ENCODE measurements at regions not wholly inside any gene's neighbourhood (a gene's known extent, or its start where the extent isn't known, plus 50 kb on each side); places are given as distances from the start of the nearest gene placed in this dataset.
"Not testable (repeated sequence)": the region's sequence is repeated elsewhere in the genome, so short reads cannot be mapped to it uniquely, and the experiment has no call there.

DNA sequence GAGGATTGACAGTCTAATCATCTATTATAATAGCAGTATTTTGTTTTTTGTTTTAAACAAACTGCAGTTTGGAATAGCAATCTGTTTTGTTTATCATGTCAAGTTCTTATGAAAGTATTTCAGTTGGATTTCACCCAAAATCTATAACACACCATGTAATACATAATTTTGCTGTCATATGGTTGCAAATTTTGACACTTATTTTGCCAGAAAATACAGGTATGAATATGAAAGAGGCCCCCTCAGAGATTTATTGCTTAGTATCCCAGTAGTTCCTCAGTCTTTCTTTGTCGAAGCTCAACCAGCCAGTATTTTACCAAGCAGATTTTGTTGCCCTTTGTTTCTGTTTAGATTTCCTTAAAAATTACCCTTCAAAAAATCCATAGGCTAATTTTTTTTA, 317.5 kb upstream of the CXADR start:
- Histone ChIP-seq H3K27ac (ENCODE audit: low read length) (no peak overlapping the region), H3K9me3 (ENCODE audit: control insufficient read depth in 1 of 2, low read length in 2 of 2) (peaks cover 0 to 9% of the 10 kb centered on the region in 2 donors), H3K36me3 (ENCODE audit: control insufficient read depth in 1 of 2, insufficient read depth in 2 of 2, low read length in 2 of 2) (no peaks in the 10 kb centered on the region), H3K27me3 (ENCODE audit: low read depth, low read length) (no peaks in the 10 kb centered on the region), H3K4me3 (ENCODE audit: low read depth in 1 of 2, low read length in 2 of 2) (no peak overlapping the region), H3K4me1 (ENCODE audit: control insufficient read depth in 1 of 2, insufficient read depth in 2 of 2, low read length in 2 of 2) (peaks cover 0 to 11% of the 10 kb centered on the region in 2 donors)

DNA sequence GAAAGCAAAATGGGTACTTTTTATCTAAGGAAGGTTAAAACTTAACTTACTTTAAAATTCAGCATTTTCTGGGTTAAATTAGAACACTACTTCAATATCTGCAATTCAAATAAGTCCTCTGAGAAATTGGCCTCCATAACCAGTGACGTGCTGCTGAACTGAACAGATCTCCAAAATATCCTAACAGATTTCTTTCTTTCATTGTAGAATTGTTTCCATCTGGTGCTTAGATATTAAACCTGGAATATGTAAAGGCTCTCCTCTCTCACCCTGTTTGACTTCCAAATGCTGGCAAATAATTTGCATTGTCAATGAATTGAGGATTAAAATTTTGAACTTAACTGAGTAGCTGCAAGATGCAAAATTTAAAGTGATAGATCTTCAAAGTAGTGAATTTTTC, 316.9 kb upstream of the CXADR start:
- Histone ChIP-seq H3K4me1 (ENCODE audit: control insufficient read depth in 1 of 2, insufficient read depth in 2 of 2, low read length in 2 of 2) (peaks cover 0 to 11% of the 10 kb centered on the region in 2 donors), H3K27ac (ENCODE audit: low read length) (no peak overlapping the region), H3K27me3 (ENCODE audit: low read depth, low read length) (no peaks in the 10 kb centered on the region)

DNA sequence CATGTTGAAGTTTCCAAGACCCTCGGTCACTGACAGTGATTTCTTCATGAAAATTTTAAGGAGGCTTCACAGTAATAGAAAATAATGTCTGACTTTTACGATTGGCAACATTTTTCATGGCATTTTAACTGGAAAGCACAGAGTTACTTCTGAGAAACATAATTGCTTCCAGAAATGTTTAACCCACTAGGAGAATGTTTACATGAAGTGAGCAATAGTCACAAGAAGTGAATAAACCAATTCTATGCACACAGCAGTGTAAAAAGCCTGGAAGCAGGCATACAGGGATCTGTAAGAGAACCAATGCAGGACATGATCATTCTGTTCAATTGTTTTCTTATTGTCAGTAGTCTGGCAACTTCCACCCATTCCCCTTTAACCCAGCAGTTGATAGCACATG, 316.2 kb upstream of the CXADR start:
- Histone ChIP-seq H3K27ac (ENCODE audit: low read length) (no peak overlapping the region), H3K36me3 (ENCODE audit: control insufficient read depth in 1 of 2, insufficient read depth in 2 of 2, low read length in 2 of 2) (no peaks in the 10 kb centered on the region), H3K4me1 (ENCODE audit: control insufficient read depth in 1 of 2, insufficient read depth in 2 of 2, low read length in 2 of 2) (peaks cover 0 to 11% of the 10 kb centered on the region in 2 donors), H3K27me3 (ENCODE audit: low read depth, low read length) (no peaks in the 10 kb centered on the region), H3K9me3 (ENCODE audit: control insufficient read depth in 1 of 2, low read length in 2 of 2) (peaks cover 0 to under 1% of the 10 kb centered on the region in 2 donors), H3K4me3 (ENCODE audit: low read depth in 1 of 2, low read length in 2 of 2) (no peak overlapping the region)

More for the DNA sequence above, 316.9 kb upstream of the CXADR start:
- no peaks in the 10 kb centered on the region for H3K36me3 ChIP-seq (ENCODE audit: control insufficient read depth in 1 of 2, insufficient read depth in 2 of 2, low read length in 2 of 2)
- no peak overlapping the region for H3K4me3 ChIP-seq (ENCODE audit: low read depth in 1 of 2, low read length in 2 of 2)
- peaks cover 0 to 7% of the 10 kb centered on the region in 2 donors for H3K9me3 ChIP-seq (ENCODE audit: control insufficient read depth in 1 of 2, low read length in 2 of 2)

DNA sequence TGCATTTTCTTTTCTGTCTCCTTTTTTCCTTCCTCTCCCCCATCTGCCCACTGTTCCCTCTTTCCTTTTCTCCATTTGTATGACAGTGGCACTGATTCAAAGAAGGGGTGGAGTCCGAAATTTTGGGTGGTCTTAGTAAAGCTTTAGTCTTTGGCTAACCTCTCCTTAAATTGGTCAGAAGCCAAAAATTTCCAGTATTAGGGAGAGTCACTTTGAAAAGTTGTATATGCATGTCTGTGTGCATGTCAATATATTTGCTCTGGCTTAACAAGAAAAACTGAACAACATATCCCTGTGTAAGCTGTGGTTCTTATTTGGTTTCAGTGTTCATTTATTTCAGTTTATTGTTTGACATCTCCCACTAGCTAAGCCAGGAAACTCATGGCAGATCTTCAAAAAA, 314.8 kb upstream of the CXADR start:
- Histone ChIP-seq H3K27me3 (ENCODE audit: low read depth, low read length) (no peaks in the 10 kb centered on the region), H3K4me1 (ENCODE audit: control insufficient read depth in 1 of 2, insufficient read depth in 2 of 2, low read length in 2 of 2) (peaks cover 0 to 11% of the 10 kb centered on the region in 2 donors), H3K4me3 (ENCODE audit: low read depth in 1 of 2, low read length in 2 of 2) (no peak overlapping the region), H3K27ac (ENCODE audit: low read length) (peak overlapping the region; percentile 5), H3K9me3 (ENCODE audit: control insufficient read depth in 1 of 2, low read length in 2 of 2) (no peaks in the 10 kb centered on the region), H3K36me3 (ENCODE audit: control insufficient read depth in 1 of 2, insufficient read depth in 2 of 2, low read length in 2 of 2) (no peaks in the 10 kb centered on the region)

DNA sequence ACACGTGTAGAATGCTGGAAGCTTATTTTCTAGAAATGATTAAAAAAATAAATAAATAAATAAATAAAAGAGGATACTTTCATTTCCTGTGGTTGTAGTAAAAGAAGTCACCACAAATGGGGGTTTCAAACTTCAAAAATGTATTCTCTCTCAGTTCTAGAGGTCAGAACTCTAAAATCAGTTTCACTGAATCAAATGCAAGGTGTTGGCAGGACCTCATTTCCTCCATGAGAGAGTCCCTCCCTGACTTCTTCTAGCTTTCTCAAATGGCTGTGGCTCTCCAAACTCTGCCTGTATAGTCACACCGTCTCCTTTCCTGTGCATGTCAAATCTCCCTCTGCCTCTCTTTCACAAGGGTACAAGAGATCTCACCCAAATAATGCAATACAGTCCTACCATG, 312.6 kb upstream of the CXADR start:
- no peaks in the 10 kb centered on the region for H3K36me3 ChIP-seq (ENCODE audit: control insufficient read depth in 1 of 2, insufficient read depth in 2 of 2, low read length in 2 of 2)
- H3K4me3 ChIP-seq (ENCODE audit: low read depth in 1 of 2, low read length in 2 of 2), result no peak overlapping the region
- no peaks in the 10 kb centered on the region for H3K9me3 ChIP-seq (ENCODE audit: control insufficient read depth in 1 of 2, low read length in 2 of 2)
- no peak overlapping the region for H3K27ac ChIP-seq (ENCODE audit: low read length)
- H3K27me3 ChIP-seq (ENCODE audit: low read depth, low read length), result no peaks in the 10 kb centered on the region
- peaks cover 0 to 11% of the 10 kb centered on the region in 2 donors for H3K4me1 ChIP-seq (ENCODE audit: control insufficient read depth in 1 of 2, insufficient read depth in 2 of 2, low read length in 2 of 2)

DNA sequence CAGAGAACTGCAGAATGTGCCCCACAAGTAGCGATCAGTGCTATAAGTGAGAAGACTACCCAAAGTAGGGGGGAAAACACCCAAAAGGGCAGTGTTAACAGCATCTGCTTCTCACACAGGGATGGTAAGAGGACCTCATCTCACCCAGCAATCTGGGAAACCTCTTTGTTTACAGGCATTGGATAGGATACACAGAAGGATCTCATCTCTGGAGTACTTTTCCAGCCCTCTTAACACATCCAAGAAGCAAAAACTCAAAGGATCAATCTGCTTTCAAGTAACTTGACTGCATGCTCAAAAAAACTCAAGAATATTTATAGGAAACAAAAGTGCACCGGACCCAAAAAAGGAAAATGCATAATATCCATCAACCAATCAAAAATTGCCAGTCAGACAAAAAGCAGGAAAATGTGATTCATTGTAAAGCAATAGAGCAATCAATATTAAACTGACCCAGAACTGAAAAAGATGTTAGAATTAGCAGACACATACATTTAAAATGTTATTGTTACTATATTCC, 311.0 kb upstream of the CXADR start:
- Histone ChIP-seq H3K9me3 (ENCODE audit: control insufficient read depth in 1 of 2, low read length in 2 of 2) (no peaks in the 10 kb centered on the region), H3K27me3 (ENCODE audit: low read depth, low read length) (no peaks in the 10 kb centered on the region), H3K27ac (ENCODE audit: low read length) (no peak overlapping the region), H3K4me1 (ENCODE audit: control insufficient read depth in 1 of 2, insufficient read depth in 2 of 2, low read length in 2 of 2) (peaks cover 0 to 7% of the 10 kb centered on the region in 2 donors), H3K36me3 (ENCODE audit: control insufficient read depth in 1 of 2, insufficient read depth in 2 of 2, low read length in 2 of 2) (no peaks in the 10 kb centered on the region), H3K4me3 (ENCODE audit: low read depth in 1 of 2, low read length in 2 of 2) (no peak overlapping the region)

DNA sequence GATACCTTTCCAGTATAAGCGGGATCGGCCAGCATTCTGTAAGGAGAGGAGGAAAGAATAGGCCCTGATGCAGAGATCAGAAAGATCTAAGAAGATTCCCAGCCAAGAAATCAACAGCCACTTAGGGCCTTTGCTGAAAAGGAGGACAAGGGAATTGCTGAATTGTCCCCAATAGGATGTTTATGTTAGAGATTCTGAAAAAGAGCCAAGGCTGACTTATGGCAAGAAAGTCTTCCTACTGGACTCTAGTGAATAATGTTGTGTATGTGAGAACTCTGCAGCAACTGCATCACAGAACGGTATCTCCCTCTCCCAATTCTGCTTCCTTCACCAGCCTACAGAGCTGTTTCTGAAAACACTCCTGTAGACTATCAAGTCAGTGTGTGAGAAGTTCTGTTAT, 298.0 kb upstream of the CXADR start:
- Histone ChIP-seq H3K4me3 (ENCODE audit: low read depth in 1 of 2, low read length in 2 of 2) (no peak overlapping the region), H3K27me3 (ENCODE audit: low read depth, low read length) (no peaks in the 10 kb centered on the region), H3K9me3 (ENCODE audit: control insufficient read depth in 1 of 2, low read length in 2 of 2) (no peaks in the 10 kb centered on the region), H3K4me1 (ENCODE audit: control insufficient read depth in 1 of 2, insufficient read depth in 2 of 2, low read length in 2 of 2) (no peaks in the 10 kb centered on the region), H3K27ac (ENCODE audit: low read length) (no peak overlapping the region), H3K36me3 (ENCODE audit: control insufficient read depth in 1 of 2, insufficient read depth in 2 of 2, low read length in 2 of 2) (no peaks in the 10 kb centered on the region)

DNA sequence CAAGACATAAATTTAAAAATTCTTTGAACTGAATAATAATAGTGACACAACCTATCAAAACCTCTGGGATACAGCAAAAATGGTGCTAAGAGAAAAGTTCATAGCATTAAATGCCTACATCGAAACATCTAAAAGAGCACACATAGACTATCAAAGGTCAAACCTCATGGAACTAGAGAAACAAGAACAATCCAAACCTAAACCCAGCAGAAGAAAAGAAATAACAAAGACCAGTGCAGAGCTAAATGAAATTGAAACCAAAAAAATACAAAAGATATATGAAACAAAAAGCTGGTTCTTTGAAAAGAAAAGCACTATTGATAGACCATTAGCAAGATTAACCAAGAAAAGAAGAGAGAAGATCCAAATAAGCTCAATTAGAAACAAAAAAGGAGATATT, 293.8 kb upstream of the CXADR start:
- not testable (repeated sequence) for H3K36me3 ChIP-seq (ENCODE audit: control insufficient read depth in 1 of 2, insufficient read depth in 2 of 2, low read length in 2 of 2); H3K27me3 ChIP-seq (ENCODE audit: low read depth, low read length); H3K27ac ChIP-seq (ENCODE audit: low read length); H3K4me3 ChIP-seq (ENCODE audit: low read depth in 1 of 2, low read length in 2 of 2); H3K9me3 ChIP-seq (ENCODE audit: control insufficient read depth in 1 of 2, low read length in 2 of 2); H3K4me1 ChIP-seq (ENCODE audit: control insufficient read depth in 1 of 2, insufficient read depth in 2 of 2, low read length in 2 of 2)

DNA sequence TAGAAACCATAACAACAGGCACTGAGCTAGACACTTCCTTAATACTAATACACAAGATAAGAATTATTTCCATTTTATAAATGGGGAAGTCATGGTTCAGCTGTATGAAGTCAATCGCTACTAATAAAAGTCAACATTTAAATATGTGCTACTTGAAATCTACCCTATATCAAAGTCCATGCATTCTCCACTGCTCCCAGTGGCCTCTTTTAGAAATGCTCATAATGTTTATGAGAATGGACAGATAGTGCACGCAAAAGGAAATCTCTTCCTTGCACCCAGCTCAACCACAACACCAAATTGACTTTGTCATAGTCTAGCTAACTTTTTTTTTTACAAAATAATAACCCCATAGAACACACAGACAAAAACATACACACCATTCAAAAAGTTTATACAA, 281.7 kb upstream of the CXADR start:
- Histone ChIP-seq H3K36me3 (ENCODE audit: control insufficient read depth in 1 of 2, insufficient read depth in 2 of 2, low read length in 2 of 2) (no peaks in the 10 kb centered on the region), H3K27ac (ENCODE audit: low read length) (no peak overlapping the region), H3K4me3 (ENCODE audit: low read depth in 1 of 2, low read length in 2 of 2) (no peak overlapping the region), H3K27me3 (ENCODE audit: low read depth, low read length) (no peaks in the 10 kb centered on the region), H3K9me3 (ENCODE audit: control insufficient read depth in 1 of 2, low read length in 2 of 2) (peaks cover 4 to 7% of the 10 kb centered on the region in 2 donors), H3K4me1 (ENCODE audit: control insufficient read depth in 1 of 2, insufficient read depth in 2 of 2, low read length in 2 of 2) (no peaks in the 10 kb centered on the region)

DNA sequence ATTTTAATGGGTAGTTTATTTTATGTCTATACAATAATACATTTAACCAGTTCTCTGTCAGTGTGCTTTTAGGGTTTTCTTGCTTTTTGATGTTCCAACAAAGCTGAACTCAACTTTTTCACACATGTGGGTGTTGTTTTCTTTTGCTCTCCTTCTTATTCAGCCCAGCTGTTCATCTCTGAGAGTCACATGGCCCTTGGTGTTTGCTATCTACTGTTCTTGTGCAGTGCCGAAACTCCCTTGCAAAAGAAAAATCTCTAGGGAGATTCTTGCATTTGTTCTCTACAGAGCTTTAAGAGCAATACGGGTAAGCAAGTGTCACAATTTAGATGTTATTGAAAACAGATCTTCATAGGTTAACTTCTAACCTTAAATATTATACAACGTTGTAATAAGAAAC, 281.1 kb upstream of the CXADR start:
- peaks cover 0 to 4% of the 10 kb centered on the region in 2 donors for H3K9me3 ChIP-seq (ENCODE audit: control insufficient read depth in 1 of 2, low read length in 2 of 2)
- H3K27ac ChIP-seq (ENCODE audit: low read length), result no peak overlapping the region

DNA sequence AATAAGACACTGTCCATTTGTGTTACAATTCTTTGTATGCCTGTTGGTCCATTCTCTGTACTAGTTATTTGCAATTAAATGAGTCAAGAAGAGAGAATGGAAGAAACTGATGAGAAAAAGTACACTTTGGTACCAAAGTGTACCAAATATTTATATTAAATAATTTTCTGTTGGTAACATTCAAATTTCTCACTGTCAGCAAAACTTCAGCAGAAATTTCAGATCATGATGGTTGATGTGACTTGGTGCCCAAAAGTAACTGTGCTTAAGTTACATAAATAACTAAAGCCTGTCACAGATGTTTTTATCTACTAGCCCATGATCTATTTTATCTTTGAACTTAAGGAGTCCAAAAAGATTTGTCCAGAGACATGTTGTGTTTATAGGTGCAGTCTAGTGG, 274.4 kb upstream of the CXADR start:
- H3K4me3 ChIP-seq (ENCODE audit: low read depth in 1 of 2, low read length in 2 of 2), result no peak overlapping the region
- H3K27ac ChIP-seq (ENCODE audit: low read length), result no peak overlapping the region
- H3K36me3 ChIP-seq (ENCODE audit: control insufficient read depth in 1 of 2, insufficient read depth in 2 of 2, low read length in 2 of 2), result no peaks in the 10 kb centered on the region
- no peaks in the 10 kb centered on the region for H3K9me3 ChIP-seq (ENCODE audit: control insufficient read depth in 1 of 2, low read length in 2 of 2)
- no peaks in the 10 kb centered on the region for H3K27me3 ChIP-seq (ENCODE audit: low read depth, low read length)
- H3K4me1 ChIP-seq (ENCODE audit: control insufficient read depth in 1 of 2, insufficient read depth in 2 of 2, low read length in 2 of 2), result no peaks in the 10 kb centered on the region

More for the DNA sequence above, 281.1 kb upstream of the CXADR start:
- H3K4me3 ChIP-seq (ENCODE audit: low read depth in 1 of 2, low read length in 2 of 2), result no peak overlapping the region
- no peaks in the 10 kb centered on the region for H3K4me1 ChIP-seq (ENCODE audit: control insufficient read depth in 1 of 2, insufficient read depth in 2 of 2, low read length in 2 of 2)
- H3K27me3 ChIP-seq (ENCODE audit: low read depth, low read length), result no peaks in the 10 kb centered on the region
- no peaks in the 10 kb centered on the region for H3K36me3 ChIP-seq (ENCODE audit: control insufficient read depth in 1 of 2, insufficient read depth in 2 of 2, low read length in 2 of 2)

DNA sequence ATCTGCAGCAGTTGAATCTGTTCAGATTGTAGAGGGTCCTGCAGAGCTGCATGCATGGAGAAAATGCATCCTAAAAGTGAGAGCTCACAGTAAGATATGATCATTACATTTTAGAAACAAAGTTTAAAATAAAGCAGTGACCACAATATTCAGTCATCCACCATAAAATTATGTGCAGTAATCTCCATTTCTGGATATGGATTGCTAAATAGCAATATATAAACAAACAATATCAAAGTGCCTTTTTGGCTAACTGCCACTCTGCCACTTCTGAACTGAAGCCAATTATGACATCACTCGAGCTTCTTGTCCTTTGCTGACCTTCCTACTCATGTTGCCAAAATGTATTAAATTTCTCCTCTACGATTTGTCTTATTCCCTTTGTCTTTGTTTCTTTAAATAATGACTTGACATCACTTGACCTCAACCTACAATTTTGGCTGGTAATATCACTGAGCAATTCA, 262.0 kb upstream of the CXADR start:
- no peaks in the 10 kb centered on the region for H3K36me3 ChIP-seq (ENCODE audit: control insufficient read depth in 1 of 2, insufficient read depth in 2 of 2, low read length in 2 of 2)
- peaks cover 0 to 4% of the 10 kb centered on the region in 2 donors for H3K4me1 ChIP-seq (ENCODE audit: control insufficient read depth in 1 of 2, insufficient read depth in 2 of 2, low read length in 2 of 2)
- no peak overlapping the region for H3K27ac ChIP-seq (ENCODE audit: low read length)
- no peaks in the 10 kb centered on the region for H3K27me3 ChIP-seq (ENCODE audit: low read depth, low read length)
- no peak overlapping the region for H3K4me3 ChIP-seq (ENCODE audit: low read depth in 1 of 2, low read length in 2 of 2)
- H3K9me3 ChIP-seq (ENCODE audit: control insufficient read depth in 1 of 2, low read length in 2 of 2), result no peaks in the 10 kb centered on the region

Data from muscle layer of duodenum (tissue), 2 donors.